Kidney (tissue), 13 donors: ENCODE measurements at regions not wholly inside any gene's neighbourhood (a gene's known extent, or its start where the extent isn't known, plus 50 kb on each side); places are given as distances from the start of the nearest gene placed in this dataset.

Experiments used
- DNase-seq, 5 donors: peaks; one replicate each; pipeline ENCODE4 v3.0.0-alpha.2; 2013 to 2020
- FAIRE-seq: peaks from 2 replicates; lab custom pipeline; 2012; peaks lifted over from hg19 to GRCh38; lab: Jason Lieb, UNC
- H3K27ac ChIP-seq, 2 donors: one replicate each; pipeline ENCODE4 v1.7.0; 2013; ENCODE audit warnings: low read depth in 2 of 2, low read length in 2 of 2, inconsistent platforms in 1 of 2
- H3K27me3 ChIP-seq: one replicate; pipeline ENCODE4 v1.7.1; 2013; ENCODE audit warnings: low read length, inconsistent platforms; ENCODE audit not compliant: control insufficient read depth, insufficient read depth
- H3K36me3 ChIP-seq, 3 donors: one replicate each; pipeline versions ENCODE4 v1.7.0 to v1.7.1; 2013; ENCODE audit warnings: low read length in 3 of 3, control low read depth in 1 of 3, inconsistent platforms in 1 of 3; ENCODE audit not compliant: insufficient read depth in 3 of 3, control insufficient read depth in 2 of 3
- H3K4me1 ChIP-seq, 3 donors: one replicate each; pipeline versions ENCODE4 v1.7.0 to v1.7.1; 2013; ENCODE audit warnings: low read length in 3 of 3, inconsistent platforms in 1 of 3, low read depth in 1 of 3; ENCODE audit not compliant: control insufficient read depth in 2 of 3, insufficient read depth in 2 of 3
- H3K4me3 ChIP-seq, 3 donors: one replicate each; pipeline versions ENCODE4 v1.7.0 to v1.8.1; 2013; ENCODE audit warnings: low read length in 3 of 3, control low read depth in 1 of 3, inconsistent platforms in 1 of 3
- H3K9ac ChIP-seq, 3 donors: one replicate each; pipeline versions ENCODE4 v1.7.0 to v1.7.1; 2013; ENCODE audit warnings: low read length in 3 of 3, control low read depth in 1 of 3, inconsistent platforms in 1 of 3
- H3K9me3 ChIP-seq, 3 donors: one replicate each; pipeline versions ENCODE4 v1.7.0 to v1.7.1; 2013; ENCODE audit warnings: low read length in 3 of 3, control low read depth in 1 of 3, inconsistent platforms in 1 of 3; ENCODE audit not compliant: control insufficient read depth in 2 of 3, insufficient read depth in 1 of 3
- CTCF ChIP-seq: IDR thresholded peaks from 3 replicates; pipeline ENCODE4 v1.5.1; 2012; ENCODE audit warnings: mild to moderate bottlenecking, moderate library complexity, borderline replicate concordance; ENCODE audit not compliant: insufficient read depth; ENCODE audit errors: extremely low read depth
- intact Hi-C: fragments of 100-400 bp; cut with DNase I; formaldehyde crosslinking; loops from one replicate; pipeline ENCODE4 v1.11.1; 2022
- donor health status: control.
- donor health status: control.
- donor health status: control.
- donor health status: control.
- donor health status: control.
- donor health status: DM: yes; HTN: yes; CAD: no.
- donor health status: Normal renal cell carcinoma (clear cell type).

- no peak overlapping the region for H3K27ac ChIP-seq
- H3K9me3 ChIP-seq: peaks cover 0 to 13% (median 0%) of the 10 kb centered on the region in 3 donors
- H3K4me1 ChIP-seq: no peaks in the 10 kb centered on the region
- no peak overlapping the region for H3K4me3 ChIP-seq
- H3K27me3 ChIP-seq: no peaks in the 10 kb centered on the region
- H3K36me3 ChIP-seq: no peaks in the 10 kb centered on the region
- FAIRE-seq (no peak), DNase-seq (no peak)
- no peak for TF ChIP-seq CTCF
- intact Hi-C loops: no loop called here
- no peak overlapping the region for H3K9ac ChIP-seq
Measured at GRCh38 chr11:69551963-69552362, 70.5 kb downstream of the LINC01488 start.

GRCh38 chr11:69552951-69553350, 71.5 kb downstream of the LINC01488 start:
- DNase-seq (peak in 1 of 5 donors; percentile 3), FAIRE-seq (no peak)
- intact Hi-C loops: no loop called here
- H3K9me3 ChIP-seq: peaks cover 0 to 13% (median 0%) of the 10 kb centered on the region in 3 donors
- TF ChIP-seq CTCF: no peak
- no peak overlapping the region for H3K27ac ChIP-seq
- no peak overlapping the region for H3K9ac ChIP-seq
- H3K4me3 ChIP-seq: no peak overlapping the region
- H3K27me3 ChIP-seq: no peaks in the 10 kb centered on the region
- no peaks in the 10 kb centered on the region for H3K4me1 ChIP-seq
- H3K36me3 ChIP-seq: no peaks in the 10 kb centered on the region

- Histone ChIP-seq H3K36me3 (no peaks in the 10 kb centered on the region), H3K4me1 (no peaks in the 10 kb centered on the region), H3K9ac (no peak overlapping the region), H3K4me3 (no peak overlapping the region), H3K27ac (no peak overlapping the region), H3K27me3 (no peaks in the 10 kb centered on the region), H3K9me3 (peaks cover 0 to 13% (median 0%) of the 10 kb centered on the region in 3 donors)
- DNase-seq (no peak), FAIRE-seq (no peak)
- TF ChIP-seq CTCF: no peak
- intact Hi-C loops: no loop called here
Measured at GRCh38 chr11:69553416-69554357, 72.2 kb downstream of the LINC01488 start.
